RCC 7860 (cell line): ENCODE measurements at regions not wholly inside any gene's neighbourhood (a gene's known extent, or its start where the extent isn't known, plus 50 kb on each side); places are given as distances from the start of the nearest gene placed in this dataset.

Experiments
- DNase-seq: peaks from one replicate; pipeline ENCODE4 v3.0.0-alpha.2; 2015; ENCODE audit warnings: low spot score
- FAIRE-seq: peaks from 2 replicates; lab custom pipeline; 2012; peaks lifted over from hg19 to GRCh38; lab: Jason Lieb, UNC

DNA sequence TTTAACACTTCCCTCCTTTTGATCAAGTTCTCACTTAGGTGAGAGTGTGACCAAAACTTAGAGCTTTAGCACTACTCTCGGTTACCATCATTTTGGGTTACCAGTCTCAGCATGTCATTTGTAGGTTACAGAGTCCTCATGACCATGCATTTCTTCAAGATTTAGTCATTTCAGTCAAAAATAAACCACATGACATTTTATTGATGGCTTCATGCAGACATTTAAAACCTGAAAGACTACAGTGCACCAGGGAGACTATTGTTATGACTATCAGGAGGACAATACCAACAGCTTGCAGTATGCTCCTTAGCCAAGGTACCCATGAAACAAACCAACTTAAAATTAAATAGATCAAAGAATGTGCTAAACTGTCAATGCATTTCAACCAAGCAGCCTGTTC is 498.1 kb upstream of the FSTL5 start:
- no peak for FAIRE-seq
- no peak for DNase-seq

GRCh38 chr4:162659716-162660115 is 495.9 kb upstream of the FSTL5 start:
- no peak for FAIRE-seq

GRCh38 chr4:162657966-162658365 is 494.2 kb upstream of the FSTL5 start:
- FAIRE-seq (no peak), DNase-seq (no peak)

More at GRCh38 chr4:162659716-162660115, 495.9 kb upstream of the FSTL5 start:
- DNase-seq: no peak

DNA sequence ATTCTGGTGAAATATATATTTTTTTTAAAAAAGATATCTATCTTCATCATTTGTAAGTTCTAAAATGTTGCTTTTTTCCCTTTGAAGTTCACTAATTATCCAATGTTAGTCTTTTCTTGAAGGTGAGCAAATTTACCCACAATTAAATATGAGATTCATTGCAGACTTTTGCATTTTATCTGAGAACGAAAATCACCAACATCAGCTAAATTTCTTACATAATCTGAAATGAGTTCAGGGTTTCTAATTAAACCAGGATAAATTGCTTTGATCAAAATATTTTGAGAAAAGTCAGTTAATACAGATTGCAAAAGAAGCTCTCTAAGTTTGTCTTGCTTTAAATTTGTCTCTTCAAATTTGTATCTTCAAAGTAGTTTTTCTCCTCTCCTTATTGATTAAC is 486.4 kb upstream of the FSTL5 start:
- FAIRE-seq: no peak
- DNase-seq: no peak

DNA sequence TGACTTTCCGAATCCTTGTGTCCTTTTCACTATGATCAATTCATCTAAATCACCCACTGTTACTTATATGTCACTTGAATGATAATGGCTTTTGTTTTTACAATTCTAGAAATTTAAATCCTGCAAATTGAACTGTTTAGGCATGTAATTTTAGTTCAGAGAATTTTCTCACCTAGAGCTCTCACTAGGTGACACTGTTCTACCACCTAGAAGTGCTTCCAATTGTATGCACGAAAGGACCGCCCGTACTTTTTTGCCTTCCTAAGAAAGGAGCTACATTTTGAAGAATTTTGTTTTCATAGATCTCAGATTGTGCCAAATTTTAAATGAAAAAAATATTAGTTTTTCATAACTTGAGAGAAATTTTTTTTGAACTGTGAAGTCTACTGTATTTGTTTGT is 481.6 kb upstream of the FSTL5 start:
- FAIRE-seq (no peak), DNase-seq (no peak)

DNA sequence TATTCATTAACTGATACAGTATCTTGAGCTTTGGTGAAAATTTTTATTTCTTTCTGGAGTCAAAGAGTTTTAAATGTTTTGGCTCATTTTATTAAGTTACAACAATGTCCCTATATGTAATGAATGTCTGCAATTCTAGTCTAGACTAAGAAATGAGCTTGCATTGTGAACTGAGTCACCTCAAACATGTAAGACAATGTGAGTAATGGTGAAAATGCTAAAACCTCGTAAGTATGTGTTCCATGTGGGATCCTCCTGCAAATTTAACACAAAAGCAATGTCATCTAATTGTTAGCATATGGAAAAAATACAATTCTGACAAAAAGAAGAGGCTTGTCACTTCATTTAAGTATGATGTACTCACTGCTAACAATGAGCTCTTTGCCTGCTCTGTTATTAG is 480.5 kb upstream of the FSTL5 start:
- FAIRE-seq (no peak), DNase-seq (no peak)

GRCh38 chr4:162640152-162640551 is 476.4 kb upstream of the FSTL5 start:
- DNase-seq: no peak
- FAIRE-seq: no peak

DNA sequence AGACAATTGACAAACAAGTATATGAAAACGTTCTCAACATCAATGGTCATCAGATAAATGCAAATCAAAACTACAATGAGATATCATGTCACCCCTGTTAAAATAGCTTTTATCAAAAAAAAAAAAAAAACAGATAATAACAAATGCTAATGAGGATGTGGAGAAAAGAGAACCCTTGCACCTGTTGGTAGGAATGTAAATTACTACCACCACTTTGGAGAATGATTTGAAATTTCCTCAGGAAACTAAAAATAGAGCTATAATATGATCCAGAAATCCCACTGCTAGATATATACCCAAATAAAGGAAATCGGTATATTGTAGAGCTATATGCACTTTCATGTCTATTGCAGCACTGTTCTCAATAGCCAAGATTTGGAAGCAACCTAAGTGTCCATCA is 470.6 kb upstream of the FSTL5 start:
- no peak for DNase-seq
- no peak for FAIRE-seq

DNA sequence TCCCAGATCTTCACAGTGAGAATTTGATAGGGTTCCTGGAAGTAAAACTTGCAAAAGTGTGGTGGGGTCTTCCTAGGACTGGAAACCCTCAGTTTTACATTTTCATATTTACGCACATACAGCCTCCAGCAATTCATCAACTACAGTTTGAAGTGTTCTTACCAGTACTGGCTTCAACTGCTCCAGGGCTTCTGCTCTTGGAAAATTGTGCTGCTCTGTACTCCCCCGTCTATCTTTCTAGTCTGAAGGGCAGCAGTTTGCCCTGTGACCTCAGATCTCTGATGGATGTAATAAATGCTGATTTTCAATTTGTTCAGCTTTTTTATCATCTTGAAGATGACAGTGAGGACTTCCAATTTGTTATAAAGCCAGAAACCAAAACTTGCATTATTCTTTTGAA is 458.9 kb upstream of the FSTL5 start:
- FAIRE-seq (no peak), DNase-seq (no peak)

DNA sequence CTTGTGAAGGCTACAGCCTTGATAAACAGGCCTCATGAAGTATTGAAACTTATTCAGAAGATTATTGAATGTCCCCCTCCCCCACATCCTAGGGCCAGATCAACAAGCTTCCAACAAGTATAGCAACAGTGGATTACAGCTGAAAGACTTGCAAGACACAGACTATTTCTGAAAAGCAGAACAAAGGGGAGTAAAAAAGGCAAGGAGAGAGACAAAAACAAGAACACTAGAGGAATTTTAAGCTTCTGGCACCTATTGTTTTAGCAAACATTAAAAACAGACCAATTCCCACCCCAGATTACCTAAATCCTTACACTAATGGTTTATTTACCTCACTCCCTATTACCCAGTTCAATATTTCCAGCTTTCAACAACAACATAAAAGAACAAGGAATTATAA is 446.3 kb upstream of the FSTL5 start:
- no peak for DNase-seq
- FAIRE-seq: no peak

DNA sequence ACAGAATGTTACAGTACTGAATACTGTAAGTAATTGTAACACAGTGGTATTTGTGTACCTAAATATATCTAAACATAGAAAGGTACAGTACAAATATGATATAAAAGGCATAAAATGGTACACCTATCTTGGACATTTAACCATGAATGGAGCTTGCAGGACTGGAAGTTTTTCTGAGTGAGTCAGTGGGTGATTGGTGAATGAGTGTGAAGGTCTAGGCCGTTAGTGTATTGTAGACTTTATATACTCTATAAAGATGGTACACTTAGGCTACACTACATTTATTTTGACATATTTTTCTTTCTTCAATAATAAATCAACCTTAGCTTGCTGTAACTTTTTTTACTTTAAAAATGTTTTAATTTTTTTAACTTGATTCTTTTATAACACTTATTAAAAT is 422.5 kb upstream of the FSTL5 start:
- FAIRE-seq: no peak
- no peak for DNase-seq

GRCh38 chr4:162582180-162582579 is 418.4 kb upstream of the FSTL5 start:
- DNase-seq (no peak), FAIRE-seq (no peak)

DNA sequence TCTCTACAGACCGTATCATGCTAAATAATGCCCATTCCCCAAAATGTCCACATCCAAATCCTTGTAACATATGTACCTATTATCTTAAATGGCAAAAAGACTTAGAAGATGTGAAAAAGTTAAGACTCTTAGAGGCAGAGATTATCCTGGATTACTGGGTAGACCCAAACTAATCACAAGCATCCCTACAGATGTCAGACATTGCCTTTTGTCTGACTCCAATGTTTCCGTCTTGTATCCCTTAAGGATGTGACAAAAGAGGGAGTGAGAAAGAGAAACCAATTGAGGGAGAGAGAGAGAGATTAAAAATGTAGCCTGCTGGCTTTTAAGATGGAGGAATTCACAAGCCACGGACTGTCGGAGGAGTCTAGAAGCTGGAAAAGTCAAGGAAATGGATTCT is 401.9 kb upstream of the FSTL5 start:
- FAIRE-seq (no peak), DNase-seq (no peak)

GRCh38 chr4:162560073-162560472 is 396.3 kb upstream of the FSTL5 start:
- no peak for FAIRE-seq

DNA sequence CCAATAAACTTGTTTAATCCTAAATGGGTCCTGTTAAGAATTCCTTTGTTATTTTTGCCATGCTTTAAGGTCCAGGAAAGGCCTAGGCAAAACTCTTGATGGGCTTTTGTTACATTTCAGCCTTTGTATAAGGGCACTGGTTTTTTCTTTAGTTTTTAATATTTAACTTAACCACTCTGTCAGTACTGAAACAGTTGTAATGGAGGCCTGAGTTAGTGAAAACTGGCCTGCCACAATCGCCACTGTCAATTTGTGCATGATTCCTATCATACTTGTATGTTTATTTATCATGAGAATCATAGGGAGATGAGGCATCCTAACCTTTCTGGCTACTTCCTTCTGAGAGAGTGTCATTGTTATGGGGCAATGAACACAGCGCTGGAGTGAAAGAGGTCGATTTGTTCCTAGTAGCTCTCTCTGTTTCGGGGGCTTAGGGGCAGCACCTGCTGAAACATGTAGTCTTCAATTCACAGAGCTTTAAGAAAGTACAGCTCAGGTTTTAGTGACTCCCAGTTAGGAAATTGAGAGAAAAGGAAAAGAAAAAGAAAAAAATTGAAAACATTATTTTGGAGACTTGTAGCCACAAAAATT is 393.8 kb upstream of the FSTL5 start:
- FAIRE-seq: no peak
- no peak for DNase-seq

More at GRCh38 chr4:162560073-162560472, 396.3 kb upstream of the FSTL5 start:
- no peak for DNase-seq

DNA sequence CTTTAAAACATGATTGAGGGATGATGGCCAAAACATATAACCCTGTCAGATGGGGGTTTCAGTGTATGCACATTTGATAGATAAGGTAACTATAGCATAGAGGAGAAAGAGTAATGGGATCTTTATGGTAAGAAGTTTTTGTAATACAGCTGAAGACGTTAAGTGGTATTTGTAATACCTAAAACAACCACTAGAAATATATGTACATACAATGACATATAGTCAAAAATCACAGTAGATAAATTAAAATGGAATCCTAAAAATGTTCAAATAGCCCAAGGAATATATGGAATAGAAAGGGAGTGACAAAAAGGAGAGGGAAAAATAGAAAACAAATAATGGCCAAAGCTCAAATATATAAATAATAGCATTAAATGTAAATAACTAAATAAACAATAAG is 371.3 kb upstream of the FSTL5 start:
- FAIRE-seq (no peak), DNase-seq (no peak)

GRCh38 chr4:162523171-162523570 is 359.4 kb upstream of the FSTL5 start:
- DNase-seq (no peak), FAIRE-seq (no peak)

DNA sequence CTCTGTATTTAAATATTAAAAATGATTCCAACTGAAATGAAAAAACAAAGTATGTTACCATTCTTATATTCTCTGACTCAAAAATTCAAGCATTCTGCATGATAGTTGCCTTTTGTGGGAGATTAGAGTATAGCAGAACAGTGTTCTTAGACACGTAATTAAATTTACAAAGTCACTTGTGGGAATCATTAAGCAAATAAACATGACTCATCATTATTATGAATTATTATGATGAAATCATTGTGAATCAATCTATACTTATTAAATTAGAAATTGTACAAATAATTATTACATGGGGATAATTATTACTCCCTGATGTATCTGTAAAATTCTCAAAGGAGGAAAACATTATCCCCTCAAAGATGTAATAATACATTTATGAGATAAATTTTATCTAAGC is 358.9 kb upstream of the FSTL5 start:
- DNase-seq (no peak), FAIRE-seq (no peak)

DNA sequence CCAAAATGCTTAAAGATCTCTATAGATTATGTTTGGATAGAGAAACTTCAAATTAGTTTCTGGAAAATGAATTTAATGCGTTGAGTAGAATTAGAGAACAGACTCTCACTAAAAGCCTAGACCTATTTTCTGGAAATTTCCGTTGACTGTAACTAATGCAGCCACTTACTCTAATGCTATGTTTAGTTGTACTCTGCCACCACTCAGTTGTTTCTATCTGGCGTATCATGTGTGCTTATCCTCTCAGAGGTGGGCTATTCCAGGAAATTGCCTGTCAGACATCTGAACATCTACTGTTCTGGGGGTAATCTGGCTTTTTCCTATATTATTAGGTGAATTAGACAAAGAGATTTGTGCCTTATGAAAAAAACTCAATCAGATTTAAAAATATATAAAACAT is 347.1 kb upstream of the FSTL5 start:
- FAIRE-seq (no peak), DNase-seq (no peak)

GRCh38 chr4:162510115-162510514 is 346.3 kb upstream of the FSTL5 start:
- DNase-seq (no peak), FAIRE-seq (no peak)

- FAIRE-seq (no peak), DNase-seq (no peak)
These were observed 345.5 kb upstream of the FSTL5 start for GRCh38 chr4:162509333-162509732.

DNA sequence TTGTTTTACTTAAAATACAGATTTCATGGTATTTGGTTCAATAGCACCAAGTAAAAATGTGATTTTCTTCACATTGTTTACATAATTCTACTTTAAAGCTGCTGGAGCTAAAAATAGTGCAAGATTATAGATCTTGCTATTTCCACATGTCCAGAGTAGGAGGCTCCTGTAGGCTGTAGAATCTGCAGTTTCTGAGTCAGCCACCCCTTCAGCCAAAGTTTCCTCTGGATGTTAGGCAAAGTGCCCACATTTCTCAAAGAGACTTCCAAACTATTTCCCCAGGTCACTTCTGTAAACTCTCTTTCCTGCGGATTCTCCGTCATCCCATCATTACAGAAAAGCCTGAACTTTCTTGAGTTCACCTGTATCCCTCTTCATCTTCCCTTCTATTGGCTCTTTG is 342.5 kb upstream of the FSTL5 start:
- no peak for FAIRE-seq

DNA sequence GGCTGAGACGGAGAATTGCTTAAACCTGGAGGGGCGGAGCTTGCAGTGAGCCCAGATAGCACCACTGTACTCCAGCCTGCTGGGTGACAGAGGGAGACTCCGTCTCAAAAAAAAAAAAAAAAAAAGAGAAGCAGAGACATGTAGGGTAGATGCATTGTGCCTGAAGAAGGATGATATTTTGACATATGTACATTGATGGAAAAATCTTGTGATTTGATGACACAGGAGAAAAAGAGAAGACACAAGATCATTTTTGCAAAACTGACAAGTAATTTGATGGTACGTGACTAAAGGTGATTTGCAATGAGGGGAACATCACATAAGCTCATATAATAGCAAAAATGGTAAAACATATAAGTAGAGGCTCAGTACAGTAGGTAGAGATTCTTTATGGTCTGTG is 340.1 kb upstream of the FSTL5 start:
- FAIRE-seq (no peak), DNase-seq (no peak)

More for the DNA sequence above, 342.5 kb upstream of the FSTL5 start:
- DNase-seq: no peak
